Limb (tissue), 2 donors: ENCODE measurements at regions not wholly inside any gene's neighbourhood (a gene's known extent, or its start where the extent isn't known, plus 50 kb on each side); places are given as distances from the start of the nearest gene placed in this dataset.

Experiments
- DNase-seq, 2 donors: peaks; one replicate each; pipeline ENCODE4 v3.0.0-alpha.2; 2016; ENCODE audit errors: extremely low spot score in 2 of 2

- DNase-seq: no peak
These were observed 311.8 kb downstream of the NDFIP2 start for GRCh38 chr13:79792716-79793115.

DNA sequence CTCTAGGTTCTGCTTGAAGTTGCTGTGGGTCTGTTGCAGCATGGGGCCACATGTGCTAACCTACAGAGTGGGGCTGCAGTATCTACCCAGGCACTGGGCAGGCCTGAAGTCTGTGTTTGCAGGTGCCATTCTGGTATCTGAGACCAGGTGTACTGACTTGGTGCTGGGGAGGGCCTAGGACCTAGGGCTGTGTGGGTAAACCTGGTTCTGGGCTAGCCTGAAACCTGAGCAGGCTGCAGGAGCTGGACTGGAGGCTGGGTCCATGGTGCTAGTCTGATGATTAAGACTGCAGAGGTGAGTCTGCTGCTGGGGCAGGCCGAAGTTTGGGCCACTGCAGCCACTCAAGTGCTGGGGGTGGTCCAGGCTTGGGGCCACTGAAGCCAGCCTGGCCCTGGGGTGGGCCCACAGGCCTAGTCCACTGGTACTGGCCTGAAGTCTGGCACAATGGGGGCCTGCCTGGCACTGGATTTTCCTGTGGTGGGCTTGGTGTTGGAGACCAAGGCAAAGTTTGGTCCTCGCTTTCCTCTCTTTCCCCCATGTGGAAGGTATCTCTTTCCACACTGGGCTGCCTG, 310.6 kb downstream of the NDFIP2 start:
- no peak for DNase-seq

- DNase-seq: no peak
These were observed 305.2 kb downstream of the NDFIP2 start for GRCh38 chr13:79786176-79786575.

GRCh38 chr13:79782541-79783205, 301.7 kb downstream of the NDFIP2 start:
- peak; percentile 70 to 72 for DNase-seq

- DNase-seq: no peak
These were observed 301.0 kb downstream of the NDFIP2 start for GRCh38 chr13:79781829-79782540.

- DNase-seq: peak in 1 of 2 donors; percentile 21
These were observed 299.3 kb downstream of the NDFIP2 start for GRCh38 chr13:79780240-79780639.

- no peak for DNase-seq
These were observed 298.8 kb downstream of the NDFIP2 start for GRCh38 chr13:79779761-79780160.

GRCh38 chr13:79778741-79779460, 297.9 kb downstream of the NDFIP2 start:
- no peak for DNase-seq

GRCh38 chr13:79777504-79777903, 296.5 kb downstream of the NDFIP2 start:
- no peak for DNase-seq

DNA sequence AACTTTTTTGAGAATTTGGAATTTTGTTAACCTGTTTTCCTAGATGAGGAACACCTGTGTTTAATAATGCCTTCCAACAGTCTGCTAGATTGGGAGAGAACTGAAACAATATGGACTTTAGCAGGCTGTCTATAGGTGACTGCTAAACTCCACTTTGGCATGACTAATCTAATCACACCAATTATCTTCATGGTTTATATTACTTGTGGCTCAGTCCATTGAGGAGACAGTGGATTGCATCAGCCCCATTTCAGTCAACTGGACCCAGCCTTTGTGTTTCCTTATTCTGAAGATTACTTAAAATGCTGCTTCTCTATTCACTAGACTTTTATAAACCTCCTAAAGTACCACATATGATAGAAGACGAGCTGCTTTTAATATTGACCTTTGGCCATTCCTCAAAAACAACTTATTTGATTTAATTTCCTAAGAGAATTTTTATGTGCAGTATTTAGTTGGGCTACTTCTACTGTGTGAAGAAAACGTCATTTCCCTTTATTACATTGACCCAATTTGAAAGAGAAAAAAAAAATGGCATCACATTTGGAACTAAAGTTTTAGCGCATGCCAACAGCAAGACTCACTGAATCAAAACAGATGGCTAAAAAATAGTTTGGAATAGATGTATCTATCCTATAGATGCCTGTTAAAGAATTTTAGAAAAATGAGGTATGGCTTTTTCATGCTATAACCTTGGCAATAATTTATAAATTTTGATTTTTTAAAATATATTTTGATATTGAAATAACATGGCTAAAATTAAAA, 295.8 kb downstream of the NDFIP2 start:
- DNase-seq: no peak

- peak in 1 of 2 donors; percentile 44 for DNase-seq
These were observed 294.9 kb downstream of the NDFIP2 start for GRCh38 chr13:79775830-79776229.

- no peak for DNase-seq
These were observed 291.9 kb downstream of the NDFIP2 start for GRCh38 chr13:79772811-79773210.

GRCh38 chr13:79771493-79771892, 290.5 kb downstream of the NDFIP2 start:
- DNase-seq: no peak

DNA sequence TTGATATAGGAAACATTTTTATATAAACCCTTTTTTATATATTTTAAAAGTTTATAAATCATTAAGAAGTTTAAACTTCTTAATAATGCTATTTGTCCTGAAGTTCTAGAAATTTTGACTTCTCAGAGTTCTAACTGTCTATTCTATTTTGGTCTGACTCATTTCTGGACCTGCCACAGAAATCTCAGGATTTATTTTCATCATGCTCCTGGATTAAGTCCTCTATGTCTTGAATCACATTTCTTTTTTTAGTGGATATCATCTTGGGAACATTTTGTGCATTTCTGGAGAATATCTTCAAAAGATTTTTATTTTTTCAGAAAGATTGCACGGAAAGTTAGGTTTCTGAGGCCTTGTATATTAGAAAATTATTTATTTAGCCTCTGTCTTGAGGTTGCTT, 289.1 kb downstream of the NDFIP2 start:
- no peak for DNase-seq

GRCh38 chr13:79767126-79767525, 286.2 kb downstream of the NDFIP2 start:
- DNase-seq: no peak

DNA sequence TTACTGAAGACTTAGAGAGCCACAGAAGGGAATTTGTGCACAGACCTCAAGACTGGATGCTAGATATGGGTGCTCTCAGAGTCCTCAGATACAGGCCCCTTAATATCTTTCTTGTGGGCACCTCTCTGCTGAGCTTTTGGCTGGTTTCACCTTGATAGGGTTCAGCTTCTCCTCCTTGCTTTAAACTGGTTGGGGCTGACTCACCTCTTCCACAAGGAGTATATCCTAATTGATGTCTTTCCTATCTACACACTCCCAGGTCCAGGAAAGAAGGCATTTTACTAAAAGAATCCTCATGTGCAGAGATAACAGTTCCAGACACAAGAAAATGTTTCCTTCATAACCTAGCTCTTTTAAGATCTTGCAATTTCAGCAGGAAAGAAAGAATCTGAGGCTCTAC, 284.4 kb downstream of the NDFIP2 start:
- no peak for DNase-seq

DNA sequence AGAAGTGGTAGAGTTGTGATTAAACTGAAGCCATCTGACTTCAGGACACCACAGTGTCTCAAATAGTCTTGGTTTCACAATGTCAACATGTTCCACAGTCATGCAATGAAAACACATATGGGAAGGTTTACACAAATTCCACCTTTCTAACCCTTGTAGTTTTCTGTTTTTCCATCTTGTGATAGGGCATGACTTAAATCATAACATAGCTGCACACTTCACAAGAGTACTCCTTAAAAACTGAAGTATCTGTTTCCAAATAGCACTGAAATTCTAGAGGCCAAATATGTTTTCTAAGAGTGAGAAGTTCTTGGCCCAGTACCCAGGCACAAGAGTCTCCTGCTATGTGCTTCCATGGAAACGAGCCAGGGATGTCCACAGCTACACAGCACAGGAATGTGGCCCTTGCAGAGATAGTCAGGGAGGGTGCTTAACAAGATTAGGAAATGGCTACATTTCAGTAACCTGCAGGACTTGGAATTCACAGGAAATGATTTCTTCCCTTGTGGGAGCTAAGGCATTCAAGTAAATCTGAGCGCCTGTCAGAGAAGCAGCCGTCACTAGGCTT, 269.1 kb downstream of the NDFIP2 start:
- peak; percentile 47 to 85 for DNase-seq

DNA sequence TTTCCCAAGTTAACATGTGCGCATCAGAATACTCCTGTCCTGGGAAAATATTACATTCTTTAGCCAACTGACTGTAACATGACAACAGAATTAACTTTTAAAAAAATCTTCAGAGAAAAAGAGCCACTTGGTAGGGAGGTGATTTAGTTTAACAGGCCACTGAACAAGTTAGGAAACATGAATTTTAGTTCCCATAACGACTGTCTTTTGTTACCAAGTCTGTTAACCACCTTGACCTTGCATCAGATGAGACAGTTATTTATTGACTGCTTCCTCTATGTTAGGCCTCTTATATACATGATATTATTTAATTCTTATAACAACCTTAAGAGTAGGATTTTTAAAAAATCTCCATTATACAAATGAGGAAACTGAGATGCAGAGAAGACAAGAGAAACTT, 268.6 kb downstream of the NDFIP2 start:
- no peak for DNase-seq

GRCh38 chr13:79745081-79745480, 264.1 kb downstream of the NDFIP2 start:
- no peak for DNase-seq

DNA sequence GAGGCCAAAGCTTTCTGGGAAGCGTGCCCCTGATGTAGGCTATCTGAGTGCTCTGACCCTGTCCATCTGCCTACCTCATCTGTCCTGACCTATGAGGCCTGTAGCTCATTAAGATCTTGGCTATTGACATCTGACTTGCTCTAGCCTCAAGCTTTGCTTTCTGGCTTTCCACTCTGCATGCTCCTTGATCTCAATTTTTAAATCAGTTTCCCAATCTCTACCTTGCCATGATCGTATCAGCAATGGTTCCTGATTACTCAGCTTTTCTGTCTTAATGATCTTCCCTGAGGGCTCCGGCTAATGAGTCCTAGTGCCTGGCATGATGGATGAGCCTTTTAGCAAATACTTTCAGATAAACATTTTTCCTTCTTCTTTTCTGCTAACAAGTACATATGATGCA, 262.0 kb downstream of the NDFIP2 start:
- no peak for DNase-seq

DNA sequence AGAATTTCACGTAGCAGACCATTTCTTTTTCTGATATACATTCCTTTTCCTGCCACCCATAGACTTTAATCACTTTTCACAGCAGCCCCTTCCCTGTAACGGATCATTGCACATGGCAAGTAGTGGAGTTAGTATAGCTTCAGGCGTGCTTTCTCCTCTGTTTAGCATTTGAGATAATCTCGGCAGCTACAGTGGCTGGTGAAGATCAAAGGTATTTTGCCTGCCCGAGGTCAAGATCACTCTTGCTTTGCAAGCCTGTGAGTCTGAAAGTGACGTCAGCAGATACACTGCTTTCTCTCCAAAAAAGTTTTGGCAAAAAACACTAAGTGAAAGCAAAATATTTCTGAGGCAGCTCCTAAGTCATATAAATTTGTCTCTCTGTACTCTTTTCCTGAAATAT, 260.0 kb downstream of the NDFIP2 start:
- peak in 1 of 2 donors; percentile 62 for DNase-seq
